ENCODE measurements at regions not wholly inside any gene's neighbourhood (a gene's known extent, or its start where the extent isn't known, plus 50 kb on each side); places are given as distances from the start of the nearest gene placed in this dataset.

GRCh38 chr19:30136611-30137195, 194.7 kb downstream of the URI1 start (continued):
- TF ChIP-seq, protein P1, sequence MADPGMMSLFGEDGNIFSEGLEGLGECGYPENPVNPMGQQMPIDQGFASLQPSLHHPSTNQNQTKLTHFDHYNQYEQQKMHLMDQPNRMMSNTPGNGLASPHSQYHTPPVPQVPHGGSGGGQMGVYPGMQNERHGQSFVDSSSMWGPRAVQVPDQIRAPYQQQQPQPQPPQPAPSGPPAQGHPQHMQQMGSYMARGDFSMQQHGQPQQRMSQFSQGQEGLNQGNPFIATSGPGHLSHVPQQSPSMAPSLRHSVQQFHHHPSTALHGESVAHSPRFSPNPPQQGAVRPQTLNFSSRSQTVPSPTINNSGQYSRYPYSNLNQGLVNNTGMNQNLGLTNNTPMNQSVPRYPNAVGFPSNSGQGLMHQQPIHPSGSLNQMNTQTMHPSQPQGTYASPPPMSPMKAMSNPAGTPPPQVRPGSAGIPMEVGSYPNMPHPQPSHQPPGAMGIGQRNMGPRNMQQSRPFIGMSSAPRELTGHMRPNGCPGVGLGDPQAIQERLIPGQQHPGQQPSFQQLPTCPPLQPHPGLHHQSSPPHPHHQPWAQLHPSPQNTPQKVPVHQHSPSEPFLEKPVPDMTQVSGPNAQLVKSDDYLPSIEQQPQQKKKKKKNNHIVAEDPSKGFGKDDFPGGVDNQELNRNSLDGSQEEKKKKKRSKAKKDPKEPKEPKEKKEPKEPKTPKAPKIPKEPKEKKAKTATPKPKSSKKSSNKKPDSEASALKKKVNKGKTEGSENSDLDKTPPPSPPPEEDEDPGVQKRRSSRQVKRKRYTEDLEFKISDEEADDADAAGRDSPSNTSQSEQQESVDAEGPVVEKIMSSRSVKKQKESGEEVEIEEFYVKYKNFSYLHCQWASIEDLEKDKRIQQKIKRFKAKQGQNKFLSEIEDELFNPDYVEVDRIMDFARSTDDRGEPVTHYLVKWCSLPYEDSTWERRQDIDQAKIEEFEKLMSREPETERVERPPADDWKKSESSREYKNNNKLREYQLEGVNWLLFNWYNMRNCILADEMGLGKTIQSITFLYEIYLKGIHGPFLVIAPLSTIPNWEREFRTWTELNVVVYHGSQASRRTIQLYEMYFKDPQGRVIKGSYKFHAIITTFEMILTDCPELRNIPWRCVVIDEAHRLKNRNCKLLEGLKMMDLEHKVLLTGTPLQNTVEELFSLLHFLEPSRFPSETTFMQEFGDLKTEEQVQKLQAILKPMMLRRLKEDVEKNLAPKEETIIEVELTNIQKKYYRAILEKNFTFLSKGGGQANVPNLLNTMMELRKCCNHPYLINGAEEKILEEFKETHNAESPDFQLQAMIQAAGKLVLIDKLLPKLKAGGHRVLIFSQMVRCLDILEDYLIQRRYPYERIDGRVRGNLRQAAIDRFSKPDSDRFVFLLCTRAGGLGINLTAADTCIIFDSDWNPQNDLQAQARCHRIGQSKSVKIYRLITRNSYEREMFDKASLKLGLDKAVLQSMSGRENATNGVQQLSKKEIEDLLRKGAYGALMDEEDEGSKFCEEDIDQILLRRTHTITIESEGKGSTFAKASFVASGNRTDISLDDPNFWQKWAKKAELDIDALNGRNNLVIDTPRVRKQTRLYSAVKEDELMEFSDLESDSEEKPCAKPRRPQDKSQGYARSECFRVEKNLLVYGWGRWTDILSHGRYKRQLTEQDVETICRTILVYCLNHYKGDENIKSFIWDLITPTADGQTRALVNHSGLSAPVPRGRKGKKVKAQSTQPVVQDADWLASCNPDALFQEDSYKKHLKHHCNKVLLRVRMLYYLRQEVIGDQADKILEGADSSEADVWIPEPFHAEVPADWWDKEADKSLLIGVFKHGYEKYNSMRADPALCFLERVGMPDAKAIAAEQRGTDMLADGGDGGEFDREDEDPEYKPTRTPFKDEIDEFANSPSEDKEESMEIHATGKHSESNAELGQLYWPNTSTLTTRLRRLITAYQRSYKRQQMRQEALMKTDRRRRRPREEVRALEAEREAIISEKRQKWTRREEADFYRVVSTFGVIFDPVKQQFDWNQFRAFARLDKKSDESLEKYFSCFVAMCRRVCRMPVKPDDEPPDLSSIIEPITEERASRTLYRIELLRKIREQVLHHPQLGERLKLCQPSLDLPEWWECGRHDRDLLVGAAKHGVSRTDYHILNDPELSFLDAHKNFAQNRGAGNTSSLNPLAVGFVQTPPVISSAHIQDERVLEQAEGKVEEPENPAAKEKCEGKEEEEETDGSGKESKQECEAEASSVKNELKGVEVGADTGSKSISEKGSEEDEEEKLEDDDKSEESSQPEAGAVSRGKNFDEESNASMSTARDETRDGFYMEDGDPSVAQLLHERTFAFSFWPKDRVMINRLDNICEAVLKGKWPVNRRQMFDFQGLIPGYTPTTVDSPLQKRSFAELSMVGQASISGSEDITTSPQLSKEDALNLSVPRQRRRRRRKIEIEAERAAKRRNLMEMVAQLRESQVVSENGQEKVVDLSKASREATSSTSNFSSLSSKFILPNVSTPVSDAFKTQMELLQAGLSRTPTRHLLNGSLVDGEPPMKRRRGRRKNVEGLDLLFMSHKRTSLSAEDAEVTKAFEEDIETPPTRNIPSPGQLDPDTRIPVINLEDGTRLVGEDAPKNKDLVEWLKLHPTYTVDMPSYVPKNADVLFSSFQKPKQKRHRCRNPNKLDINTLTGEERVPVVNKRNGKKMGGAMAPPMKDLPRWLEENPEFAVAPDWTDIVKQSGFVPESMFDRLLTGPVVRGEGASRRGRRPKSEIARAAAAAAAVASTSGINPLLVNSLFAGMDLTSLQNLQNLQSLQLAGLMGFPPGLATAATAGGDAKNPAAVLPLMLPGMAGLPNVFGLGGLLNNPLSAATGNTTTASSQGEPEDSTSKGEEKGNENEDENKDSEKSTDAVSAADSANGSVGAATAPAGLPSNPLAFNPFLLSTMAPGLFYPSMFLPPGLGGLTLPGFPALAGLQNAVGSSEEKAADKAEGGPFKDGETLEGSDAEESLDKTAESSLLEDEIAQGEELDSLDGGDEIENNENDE (IDR thresholded peaks at IDR 0.05; ENCODE audit: low read depth, low read length), result no peak
- TF ChIP-seq, protein P2, sequence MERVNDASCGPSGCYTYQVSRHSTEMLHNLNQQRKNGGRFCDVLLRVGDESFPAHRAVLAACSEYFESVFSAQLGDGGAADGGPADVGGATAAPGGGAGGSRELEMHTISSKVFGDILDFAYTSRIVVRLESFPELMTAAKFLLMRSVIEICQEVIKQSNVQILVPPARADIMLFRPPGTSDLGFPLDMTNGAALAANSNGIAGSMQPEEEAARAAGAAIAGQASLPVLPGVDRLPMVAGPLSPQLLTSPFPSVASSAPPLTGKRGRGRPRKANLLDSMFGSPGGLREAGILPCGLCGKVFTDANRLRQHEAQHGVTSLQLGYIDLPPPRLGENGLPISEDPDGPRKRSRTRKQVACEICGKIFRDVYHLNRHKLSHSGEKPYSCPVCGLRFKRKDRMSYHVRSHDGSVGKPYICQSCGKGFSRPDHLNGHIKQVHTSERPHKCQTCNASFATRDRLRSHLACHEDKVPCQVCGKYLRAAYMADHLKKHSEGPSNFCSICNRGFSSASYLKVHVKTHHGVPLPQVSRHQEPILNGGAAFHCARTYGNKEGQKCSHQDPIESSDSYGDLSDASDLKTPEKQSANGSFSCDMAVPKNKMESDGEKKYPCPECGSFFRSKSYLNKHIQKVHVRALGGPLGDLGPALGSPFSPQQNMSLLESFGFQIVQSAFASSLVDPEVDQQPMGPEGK (CRISPR knock-in tag; IDR thresholded peaks at IDR 0.05; ENCODE audit: borderline replicate concordance), result no peak
- TF ChIP-seq NR1H2 (CRISPR knock-in tag; IDR thresholded peaks at IDR 0.05) (no peak), ZNF830 (CRISPR knock-in tag; IDR thresholded peaks at IDR 0.05) (no peak), HDAC2 (IDR thresholded peaks at IDR 0.05) (no peak), ZC3H11A (IDR thresholded peaks at IDR 0.05; ENCODE audit: low read depth, low read length) (no peak), GATAD2A (IDR thresholded peaks at IDR 0.05) (no peak)
- TF ChIP-seq, protein P3, sequence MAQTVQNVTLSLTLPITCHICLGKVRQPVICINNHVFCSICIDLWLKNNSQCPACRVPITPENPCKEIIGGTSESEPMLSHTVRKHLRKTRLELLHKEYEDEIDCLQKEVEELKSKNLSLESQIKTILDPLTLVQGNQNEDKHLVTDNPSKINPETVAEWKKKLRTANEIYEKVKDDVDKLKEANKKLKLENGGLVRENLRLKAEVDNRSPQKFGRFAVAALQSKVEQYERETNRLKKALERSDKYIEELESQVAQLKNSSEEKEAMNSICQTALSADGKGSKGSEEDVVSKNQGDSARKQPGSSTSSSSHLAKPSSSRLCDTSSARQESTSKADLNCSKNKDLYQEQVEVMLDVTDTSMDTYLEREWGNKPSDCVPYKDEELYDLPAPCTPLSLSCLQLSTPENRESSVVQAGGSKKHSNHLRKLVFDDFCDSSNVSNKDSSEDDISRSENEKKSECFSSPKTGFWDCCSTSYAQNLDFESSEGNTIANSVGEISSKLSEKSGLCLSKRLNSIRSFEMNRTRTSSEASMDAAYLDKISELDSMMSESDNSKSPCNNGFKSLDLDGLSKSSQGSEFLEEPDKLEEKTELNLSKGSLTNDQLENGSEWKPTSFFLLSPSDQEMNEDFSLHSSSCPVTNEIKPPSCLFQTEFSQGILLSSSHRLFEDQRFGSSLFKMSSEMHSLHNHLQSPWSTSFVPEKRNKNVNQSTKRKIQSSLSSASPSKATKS (CRISPR knock-in tag; IDR thresholded peaks at IDR 0.05), result no peak

Measured in K562 (cell line).